HG03039 (cell line): ENCODE measurements at regions not wholly inside any gene's neighbourhood (a gene's known extent, or its start where the extent isn't known, plus 50 kb on each side); places are given as distances from the start of the nearest gene placed in this dataset.

Experiments used
- ATAC-seq: cut with Tn5 transposase; IDR thresholded peaks from one replicate; pipeline ENCODE4 v1.9.1; 2021; ENCODE audit warnings: mild to moderate bottlenecking, moderate library complexity; ENCODE audit not compliant: unreplicated experiment

GRCh38 chr3:88921986-88922385 is 185.4 kb upstream of the EPHA3 start:
- ATAC-seq: no peak

GRCh38 chr3:88926221-88926620 is 181.2 kb upstream of the EPHA3 start:
- no peak for ATAC-seq

- ATAC-seq: no peak
Observed at GRCh38 chr3:88930611-88931010, 176.8 kb upstream of the EPHA3 start.

DNA sequence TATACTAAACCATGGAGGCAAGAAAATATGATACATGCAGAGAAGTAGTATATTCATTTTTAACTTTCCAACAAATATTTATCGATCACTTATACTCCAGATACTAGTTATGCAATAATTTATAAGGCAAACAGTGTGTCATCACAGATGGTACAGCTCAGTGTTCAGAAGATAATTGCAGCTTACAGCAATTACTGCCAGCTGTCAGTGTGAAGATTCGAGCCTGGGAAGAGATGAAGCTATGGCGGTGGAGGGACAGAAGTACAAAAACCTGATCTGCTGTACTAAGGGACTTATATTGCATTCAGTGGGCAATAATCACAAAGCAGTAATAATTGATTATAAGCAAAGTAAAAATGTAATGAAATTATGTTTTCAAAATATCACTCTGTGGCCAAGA is 170.6 kb upstream of the EPHA3 start:
- ATAC-seq: no peak

GRCh38 chr3:88940296-88940695 is 167.1 kb upstream of the EPHA3 start:
- ATAC-seq: no peak

- no peak for ATAC-seq
Observed at GRCh38 chr3:88947013-88947412, 160.4 kb upstream of the EPHA3 start.

DNA sequence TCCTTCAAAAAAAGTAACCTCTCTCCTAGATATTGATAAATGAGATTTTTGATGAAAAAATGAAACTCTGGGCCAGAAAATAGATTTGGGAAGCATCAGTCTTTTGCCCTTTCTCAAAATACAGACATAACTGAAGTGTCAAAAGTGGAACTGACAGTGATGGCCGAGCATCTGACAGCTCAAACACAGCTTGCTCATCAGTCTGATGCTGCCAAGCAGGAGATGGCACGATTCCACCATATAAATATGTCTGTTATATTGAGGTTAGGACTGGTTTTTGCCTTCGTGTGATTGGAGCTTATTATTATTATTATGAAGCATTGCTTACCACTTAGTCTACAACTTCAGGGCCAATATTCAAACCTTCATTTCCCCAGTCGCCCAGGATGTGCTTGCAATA is 152.6 kb upstream of the EPHA3 start:
- ATAC-seq: no peak

- no peak for ATAC-seq
Observed at GRCh38 chr3:88955274-88955673, 152.1 kb upstream of the EPHA3 start.

GRCh38 chr3:88957711-88958439 is 149.5 kb upstream of the EPHA3 start:
- ATAC-seq: no peak

- no peak for ATAC-seq
Observed at GRCh38 chr3:88960019-88960418, 147.4 kb upstream of the EPHA3 start.

DNA sequence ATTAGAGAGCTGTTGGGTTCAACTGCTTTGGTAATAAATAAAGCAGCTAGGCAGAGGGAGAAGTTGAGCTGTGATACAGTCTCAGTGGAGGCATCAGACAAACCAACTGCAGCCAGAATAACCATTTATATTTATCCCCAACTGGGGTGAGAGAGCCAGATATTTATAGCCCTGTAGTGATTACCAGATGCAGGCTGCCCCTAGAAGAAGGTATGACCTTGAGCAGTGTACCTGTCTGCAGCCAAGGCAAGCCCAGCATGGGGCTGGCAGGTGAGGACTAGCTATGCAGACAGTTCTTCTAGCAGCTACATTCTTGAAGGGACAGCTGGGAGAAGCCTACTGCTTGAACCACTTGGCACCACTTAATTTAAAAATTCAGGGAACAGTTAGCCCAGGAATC is 144.4 kb upstream of the EPHA3 start:
- ATAC-seq: no peak

DNA sequence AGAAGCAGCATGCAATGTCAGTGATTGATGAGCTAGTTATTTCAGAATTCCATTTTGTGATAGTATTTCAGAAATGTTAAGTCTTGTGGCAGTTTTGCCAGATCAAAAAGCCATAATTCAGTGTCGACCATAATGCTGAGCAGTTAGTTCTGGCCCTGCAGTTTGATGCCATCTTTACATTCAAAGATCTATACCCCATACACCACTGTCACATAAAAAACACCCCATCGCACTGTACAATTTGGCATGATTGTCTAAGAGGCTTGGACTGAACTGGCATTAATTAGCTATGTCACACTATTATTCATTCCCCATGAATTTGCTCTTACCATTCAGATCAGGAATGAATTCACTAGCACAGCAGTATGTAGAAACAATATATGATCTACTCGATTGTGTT is 127.7 kb upstream of the EPHA3 start:
- ATAC-seq: no peak

GRCh38 chr3:88983458-88983857 is 124.0 kb upstream of the EPHA3 start:
- no peak for ATAC-seq

- ATAC-seq: no peak
Observed at GRCh38 chr3:88984256-88984655, 123.2 kb upstream of the EPHA3 start.

DNA sequence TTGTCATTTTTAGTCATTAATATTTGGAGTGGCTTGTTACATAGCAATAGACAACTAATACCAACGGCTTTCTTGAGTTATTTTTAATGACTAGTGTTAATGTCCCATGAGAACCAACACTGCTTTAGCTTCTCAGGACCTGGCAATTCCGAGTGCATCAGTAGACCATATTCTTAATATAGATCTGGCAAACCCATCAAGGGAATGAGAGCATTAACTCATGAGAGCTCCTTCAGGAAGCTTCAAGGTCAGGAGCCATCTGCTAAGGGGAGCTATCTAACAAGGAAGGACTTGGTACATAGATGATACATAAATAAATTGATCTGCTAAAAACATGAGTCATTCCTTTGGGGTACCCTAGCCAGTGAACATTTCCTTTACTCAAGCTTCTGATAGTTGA is 122.6 kb upstream of the EPHA3 start:
- no peak for ATAC-seq

DNA sequence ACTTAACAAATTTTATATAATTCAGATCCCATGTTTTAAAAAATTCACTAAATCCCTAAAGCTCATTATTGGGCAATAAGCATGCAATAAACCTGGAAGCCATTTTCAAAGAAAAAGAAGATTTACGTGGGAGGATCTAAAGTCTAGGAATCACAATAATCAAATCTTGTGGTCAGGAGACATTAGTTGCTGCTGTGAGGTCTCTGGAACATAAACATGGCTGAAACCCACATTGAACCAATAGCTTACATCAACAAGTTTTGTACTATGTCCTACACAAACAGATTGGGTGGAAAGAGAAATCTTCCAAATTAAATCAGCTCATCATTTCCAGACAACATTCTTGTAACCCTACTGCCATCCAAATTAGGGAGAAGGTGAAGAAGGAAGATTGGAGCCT is 121.9 kb upstream of the EPHA3 start:
- ATAC-seq: no peak

DNA sequence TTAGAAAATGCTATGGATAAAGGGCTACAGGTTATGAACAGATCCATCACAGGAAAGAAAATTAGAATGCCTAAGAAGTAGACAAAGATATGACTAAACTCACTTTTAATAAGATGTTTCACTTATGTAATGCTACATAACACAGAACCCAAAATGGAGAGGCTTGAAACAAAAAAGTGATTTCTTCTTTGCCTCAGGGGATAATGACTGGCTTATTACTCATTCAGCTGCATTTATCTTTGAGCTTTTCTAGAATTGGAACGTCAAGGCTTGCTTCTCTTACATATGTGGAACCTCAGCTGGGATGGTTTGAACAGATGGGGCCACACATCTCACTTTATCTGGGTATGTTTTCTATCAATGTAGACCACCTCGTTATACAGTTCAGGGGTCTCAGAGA is 120.6 kb upstream of the EPHA3 start:
- ATAC-seq: no peak

DNA sequence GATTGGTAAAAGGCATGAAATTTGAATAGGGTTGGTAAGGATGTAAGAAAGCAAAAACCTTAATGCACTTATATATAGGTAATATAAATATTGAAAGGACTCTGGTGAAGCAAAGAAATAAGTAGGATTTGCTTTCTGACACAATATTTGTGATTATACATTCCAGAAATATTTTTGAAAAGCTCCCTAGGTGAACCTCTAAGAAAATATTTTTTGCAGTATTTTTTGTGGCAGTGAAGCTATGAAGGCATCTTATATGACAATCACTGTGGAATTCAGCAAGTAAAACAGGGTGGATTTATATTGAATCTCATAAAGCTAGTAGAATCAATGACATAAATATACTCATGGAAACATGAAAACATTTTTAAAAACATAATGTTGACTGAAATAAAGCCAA is 119.6 kb upstream of the EPHA3 start:
- ATAC-seq: no peak

DNA sequence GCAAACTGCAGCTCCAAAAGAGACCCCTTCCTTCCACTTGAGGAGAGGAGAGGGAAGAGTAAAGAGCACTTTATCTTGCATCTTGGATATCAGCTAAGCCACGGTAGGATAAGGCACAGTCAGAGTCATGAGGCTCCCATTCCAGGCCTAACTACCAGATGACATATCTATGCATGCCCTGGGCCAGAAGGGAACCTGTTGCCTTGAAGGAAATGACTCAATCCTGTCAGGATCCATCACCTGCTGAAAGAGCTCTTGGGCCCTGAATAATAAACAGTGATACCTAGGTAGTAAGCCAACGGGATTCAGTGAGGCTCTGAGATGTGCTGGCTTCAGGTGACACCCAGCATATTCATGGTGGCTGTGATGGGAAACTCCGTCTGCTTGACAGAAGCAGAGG is 118.5 kb upstream of the EPHA3 start:
- ATAC-seq: no peak

DNA sequence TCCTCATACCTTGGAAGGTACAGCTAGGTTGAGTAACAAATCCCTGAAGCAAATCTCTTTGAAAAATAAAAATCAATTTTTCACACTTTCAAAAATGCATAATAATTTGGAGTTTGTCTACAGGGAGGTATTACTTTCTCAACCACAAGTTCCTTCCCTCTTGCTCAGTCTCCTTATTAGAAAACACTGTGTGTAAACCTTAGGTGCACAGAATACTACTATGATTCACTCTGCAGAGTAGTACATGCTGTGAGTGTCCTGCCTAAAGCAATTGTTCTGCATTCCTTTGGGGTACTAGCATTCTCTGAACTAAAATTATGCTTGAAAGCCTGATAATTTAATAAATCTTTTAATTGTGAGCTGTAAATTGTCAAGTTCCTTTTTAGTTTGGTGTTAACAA is 115.9 kb upstream of the EPHA3 start:
- ATAC-seq: no peak

GRCh38 chr3:88996691-88997090 is 110.7 kb upstream of the EPHA3 start:
- no peak for ATAC-seq

- no peak for ATAC-seq
Observed at GRCh38 chr3:88997260-88997659, 110.2 kb upstream of the EPHA3 start.

DNA sequence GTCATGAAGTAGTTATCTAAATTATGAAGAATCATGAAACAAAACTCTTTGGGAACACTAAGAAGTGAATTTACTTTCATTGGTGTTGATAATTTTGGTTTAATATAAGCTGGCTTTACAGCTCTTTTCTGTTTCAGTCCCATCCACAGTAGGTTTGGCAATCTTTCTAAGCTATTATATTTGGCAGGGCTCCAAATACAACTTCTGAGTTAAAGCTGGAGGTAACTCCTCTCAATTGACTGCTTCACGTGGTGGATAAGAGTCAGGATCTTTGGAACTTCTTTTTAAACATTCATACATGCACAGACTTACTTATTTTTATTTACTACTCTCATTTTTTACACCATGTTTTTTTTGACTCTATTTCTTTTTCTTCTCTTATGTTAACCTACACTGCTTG is 106.5 kb upstream of the EPHA3 start:
- no peak for ATAC-seq
